Esophagus squamous epithelium (tissue), 4 donors: ENCODE measurements at regions not wholly inside any gene's neighbourhood (a gene's known extent, or its start where the extent isn't known, plus 50 kb on each side); places are given as distances from the start of the nearest gene placed in this dataset.

Experiments
- POLR2A ChIP-seq, 4 donors: fragments of 450-650 bp; IDR thresholded peaks; one replicate each; pipeline ENCODE4 v1.6.1; 2017; ENCODE audit warnings: antibody characterized with exemption in 4 of 4, mild to moderate bottlenecking in 4 of 4, moderate library complexity in 3 of 4
- TF ChIP-seq, protein P1 (sequence below), 6 experiments: fragments of 450-650 bp in 4 of 6; fragments of 200-600 bp in 2 of 6; sonication (generic) in 2 of 6; IDR thresholded peaks; one replicate each; pipeline ENCODE4 v1.5.1; 2016 to 2019; ENCODE audit warnings: antibody characterized with exemption in 6 of 6, mild to moderate bottlenecking in 4 of 6, moderate library complexity in 4 of 6

DNA sequence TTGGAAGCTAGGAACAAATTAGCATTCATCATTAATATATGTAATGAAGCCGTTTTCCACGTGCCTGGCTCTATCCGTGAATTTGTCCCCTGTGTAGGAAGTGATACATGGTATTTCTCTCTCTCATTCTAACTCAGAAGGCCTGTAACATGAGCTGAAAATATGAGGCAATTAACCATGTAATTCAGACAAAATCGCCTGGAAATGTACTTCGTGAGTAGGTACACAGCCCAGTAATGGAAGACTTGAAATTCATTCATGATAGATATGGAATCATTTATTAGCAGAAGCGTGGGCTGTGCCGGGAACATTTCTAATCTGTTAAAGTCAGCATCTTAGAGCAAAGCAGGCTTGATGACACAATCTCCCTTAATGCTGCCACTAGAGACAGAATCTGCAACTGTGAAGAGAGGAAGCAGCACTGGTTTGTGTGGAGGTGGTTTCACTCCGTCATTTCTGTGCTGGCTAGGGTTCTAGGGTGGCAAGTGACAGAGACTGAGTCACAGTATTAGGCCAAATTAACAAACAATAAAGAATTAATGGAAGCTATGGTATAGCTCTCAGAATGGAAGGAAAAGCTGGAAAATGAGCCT, 225.0 kb upstream of the PROK2 start:
- TF ChIP-seq, protein P1, sequence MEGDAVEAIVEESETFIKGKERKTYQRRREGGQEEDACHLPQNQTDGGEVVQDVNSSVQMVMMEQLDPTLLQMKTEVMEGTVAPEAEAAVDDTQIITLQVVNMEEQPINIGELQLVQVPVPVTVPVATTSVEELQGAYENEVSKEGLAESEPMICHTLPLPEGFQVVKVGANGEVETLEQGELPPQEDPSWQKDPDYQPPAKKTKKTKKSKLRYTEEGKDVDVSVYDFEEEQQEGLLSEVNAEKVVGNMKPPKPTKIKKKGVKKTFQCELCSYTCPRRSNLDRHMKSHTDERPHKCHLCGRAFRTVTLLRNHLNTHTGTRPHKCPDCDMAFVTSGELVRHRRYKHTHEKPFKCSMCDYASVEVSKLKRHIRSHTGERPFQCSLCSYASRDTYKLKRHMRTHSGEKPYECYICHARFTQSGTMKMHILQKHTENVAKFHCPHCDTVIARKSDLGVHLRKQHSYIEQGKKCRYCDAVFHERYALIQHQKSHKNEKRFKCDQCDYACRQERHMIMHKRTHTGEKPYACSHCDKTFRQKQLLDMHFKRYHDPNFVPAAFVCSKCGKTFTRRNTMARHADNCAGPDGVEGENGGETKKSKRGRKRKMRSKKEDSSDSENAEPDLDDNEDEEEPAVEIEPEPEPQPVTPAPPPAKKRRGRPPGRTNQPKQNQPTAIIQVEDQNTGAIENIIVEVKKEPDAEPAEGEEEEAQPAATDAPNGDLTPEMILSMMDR (IDR thresholded peaks at IDR 0.05) = no peak
- no peak for TF ChIP-seq POLR2A (IDR thresholded peaks at IDR 0.05)
